Right ventricle myocardium superior (tissue), 1 donor: ENCODE measurements at regions not wholly inside any gene's neighbourhood (a gene's known extent, or its start where the extent isn't known, plus 50 kb on each side); places are given as distances from the start of the nearest gene placed in this dataset.
"Not testable (repeated sequence)": the region's sequence is repeated elsewhere in the genome, so short reads cannot be mapped to it uniquely, and the experiment has no call there.

Source experiments
- ATAC-seq: fragments of 200-7000 bp; cut with Tn5 transposase; one replicate; pipeline ENCODE4 v1.9.1; 2020; ENCODE audit warnings: mild to moderate bottlenecking; ENCODE audit not compliant: poor library complexity
- DNase-seq: peaks from one replicate; pipeline ENCODE4 v3.0.0-alpha.2; 2020
- intact Hi-C: fragments of 100-400 bp; cut with DNase I; formaldehyde crosslinking; loops from one replicate; pipeline ENCODE4 v1.11.2; 2022
- donor health status: DM: no; HTN: yes; CAD: no; lungs with severe emphysema.

GRCh38 chr3:177411201-177411600 lies 213.9 kb upstream of the TBL1XR1 start:
- no peak for ATAC-seq

DNA sequence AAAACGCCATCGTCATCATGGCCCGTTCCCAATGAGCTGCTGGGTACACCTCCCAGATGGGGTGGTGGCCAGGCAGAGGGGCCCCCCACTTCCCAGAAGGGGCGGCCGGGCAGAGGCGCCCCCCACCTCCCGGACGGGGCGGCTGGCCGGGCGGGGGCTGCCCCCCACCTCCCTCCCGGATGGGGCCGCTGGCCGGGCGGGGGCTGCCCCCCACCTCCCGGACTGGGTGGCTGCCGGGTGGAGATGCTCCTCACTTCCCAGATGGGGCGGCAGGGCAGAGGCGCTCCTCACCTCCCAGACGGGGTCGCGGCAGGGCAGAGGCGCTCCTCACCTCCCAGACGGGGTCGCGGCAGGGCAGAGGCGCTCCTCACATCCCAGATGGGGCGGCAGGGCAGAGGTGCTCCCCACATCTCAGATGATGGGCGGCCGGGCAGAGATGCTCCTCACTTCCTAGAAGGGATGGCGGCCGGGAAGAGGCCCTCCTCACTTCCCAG lies 215.4 kb upstream of the TBL1XR1 start:
- intact Hi-C loops, DNase-seq, ATAC-seq: not testable (repeated sequence)

More at GRCh38 chr3:177411201-177411600, 213.9 kb upstream of the TBL1XR1 start:
- intact Hi-C loops: no loop called here
- DNase-seq: no peak

GRCh38 chr3:177414093-177414492 lies 216.8 kb upstream of the TBL1XR1 start:
- intact Hi-C loops: no loop called here
- ATAC-seq (no peak), DNase-seq (no peak)

DNA sequence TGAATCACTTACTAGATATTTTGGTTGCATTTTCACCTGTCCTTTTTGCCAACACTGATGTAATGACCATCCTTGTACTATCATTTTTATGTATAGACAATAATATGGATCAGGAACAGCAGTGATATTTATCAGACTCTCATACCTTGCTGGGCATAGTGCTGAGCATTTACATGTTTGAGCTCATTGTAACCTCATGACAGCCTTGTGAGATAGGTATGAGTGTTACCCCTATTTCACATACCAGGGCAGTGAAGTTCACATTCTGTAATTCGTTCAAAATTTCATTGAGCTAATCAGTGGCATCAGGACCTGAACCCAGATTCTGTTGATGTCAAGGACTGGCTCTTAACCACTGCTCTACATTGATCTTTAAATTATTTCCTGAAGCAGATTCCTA lies 221.5 kb upstream of the TBL1XR1 start:
- ATAC-seq: no peak
- intact Hi-C loops: no loop called here

DNA sequence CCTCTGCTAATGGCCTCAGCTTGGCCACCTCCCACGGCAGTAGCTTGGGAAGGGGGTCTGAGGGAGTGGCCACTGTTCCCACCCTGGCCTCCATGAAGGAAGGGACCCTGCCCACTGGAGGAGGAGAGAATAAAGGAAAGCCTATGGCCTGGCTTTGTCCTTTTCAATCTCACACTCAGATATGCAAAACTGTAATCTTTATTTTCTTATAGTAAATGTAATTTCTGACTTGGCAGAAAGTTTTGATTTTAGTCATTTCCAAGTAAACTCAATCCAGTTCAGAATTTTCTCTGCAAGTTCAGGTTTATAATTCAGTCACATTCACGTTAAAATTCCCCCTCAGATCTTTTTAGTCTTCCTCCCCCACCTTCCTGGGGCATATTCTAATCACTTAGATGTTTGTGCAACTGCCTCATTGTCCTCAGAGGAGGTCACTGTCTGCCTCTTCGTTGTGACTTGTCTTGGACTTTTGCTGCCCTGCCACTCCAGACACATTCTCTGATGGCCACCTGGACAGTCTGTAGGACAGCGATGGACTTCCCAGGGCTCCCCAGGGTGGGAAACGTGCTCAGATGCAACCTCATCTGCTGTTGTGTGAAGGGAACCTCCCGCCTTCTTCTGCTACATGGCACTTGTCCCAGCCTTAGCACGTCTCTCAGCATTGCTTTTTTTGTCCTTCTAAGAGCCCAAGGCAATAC lies 222.8 kb upstream of the TBL1XR1 start:
- ATAC-seq: peak; percentile 21
- DNase-seq: no peak
- intact Hi-C loops: no loop called here

More for the DNA sequence above, 221.5 kb upstream of the TBL1XR1 start:
- no peak for DNase-seq

DNA sequence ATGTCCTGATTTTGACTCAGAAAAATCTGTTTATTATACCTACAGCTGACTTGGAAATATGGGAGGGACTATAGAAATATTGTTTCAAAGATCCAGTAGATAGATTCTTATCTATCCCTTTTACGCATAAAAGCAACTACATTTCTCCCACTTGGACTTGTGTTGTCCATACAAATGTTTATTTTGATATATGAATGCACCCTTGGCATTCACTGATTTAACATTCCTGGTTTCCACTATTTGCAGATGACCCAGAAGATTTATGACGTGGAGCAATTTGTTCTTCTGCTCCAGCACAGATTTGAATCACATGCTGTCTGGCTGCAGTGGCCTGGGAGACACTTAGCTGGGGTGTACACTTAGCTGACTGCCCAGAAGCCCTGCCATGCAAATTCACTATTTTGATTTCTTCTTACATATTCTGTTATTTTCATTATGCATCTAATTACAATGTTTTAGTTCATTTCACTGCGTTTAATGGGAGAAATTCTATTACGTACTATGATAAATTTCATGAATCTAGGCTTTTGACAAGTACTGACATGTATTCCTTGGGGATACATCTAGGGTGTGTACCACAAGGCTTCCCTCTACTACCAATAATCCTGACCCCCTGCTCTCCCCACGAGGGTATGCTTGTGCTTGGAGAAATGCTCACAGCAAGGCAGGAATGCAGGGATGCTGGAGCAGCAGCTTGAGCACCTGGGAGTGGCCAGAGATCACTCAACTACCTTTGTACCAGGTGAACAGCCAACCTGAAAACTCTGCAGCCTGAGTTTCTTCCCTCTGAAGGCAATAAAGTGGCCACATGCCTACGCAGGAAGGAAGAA lies 223.6 kb upstream of the TBL1XR1 start:
- intact Hi-C loops: no loop called here
- no peak for ATAC-seq
- no peak for DNase-seq

DNA sequence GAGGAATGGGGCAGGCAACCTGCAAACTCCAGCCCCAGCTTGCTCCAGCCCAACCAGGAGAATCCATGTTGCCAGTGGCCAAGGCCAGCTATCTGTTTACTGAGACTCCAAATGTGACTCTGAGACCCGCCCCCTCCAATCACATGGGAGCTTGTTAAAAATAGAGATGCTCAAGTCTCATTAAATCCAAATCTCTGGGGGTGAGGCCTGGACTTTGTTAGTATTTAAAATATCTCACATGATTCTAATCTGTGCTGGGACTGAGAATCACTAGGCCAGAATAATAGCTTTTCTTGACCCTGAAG lies 224.2 kb upstream of the TBL1XR1 start:
- DNase-seq (no peak), ATAC-seq (no peak)
- intact Hi-C loops: no loop called here

DNA sequence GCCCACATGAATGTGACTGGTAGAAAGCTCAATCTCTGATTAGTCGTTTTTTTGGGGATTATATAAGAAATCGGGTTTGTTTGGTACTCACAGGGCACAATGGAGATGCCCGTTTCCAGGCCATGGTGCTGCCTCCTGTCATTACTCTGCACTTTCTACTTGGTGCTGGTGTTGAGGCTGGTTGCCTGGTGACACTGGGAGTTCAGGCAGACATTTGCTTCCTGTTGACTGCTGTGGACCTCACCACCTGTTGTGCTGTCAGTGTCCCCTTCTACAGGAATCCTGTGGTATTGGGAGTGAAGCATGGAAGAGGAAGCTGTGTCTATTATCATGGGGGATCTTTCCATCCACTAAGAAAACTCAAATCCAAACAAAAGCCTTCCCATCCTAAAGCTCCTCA lies 227.2 kb upstream of the TBL1XR1 start:
- no peak for DNase-seq
- no peak for ATAC-seq
- intact Hi-C loops: no loop called here

GRCh38 chr3:177425042-177425441 lies 227.8 kb upstream of the TBL1XR1 start:
- peak; percentile 52 for ATAC-seq
- intact Hi-C loops: no loop called here
- DNase-seq: no peak

DNA sequence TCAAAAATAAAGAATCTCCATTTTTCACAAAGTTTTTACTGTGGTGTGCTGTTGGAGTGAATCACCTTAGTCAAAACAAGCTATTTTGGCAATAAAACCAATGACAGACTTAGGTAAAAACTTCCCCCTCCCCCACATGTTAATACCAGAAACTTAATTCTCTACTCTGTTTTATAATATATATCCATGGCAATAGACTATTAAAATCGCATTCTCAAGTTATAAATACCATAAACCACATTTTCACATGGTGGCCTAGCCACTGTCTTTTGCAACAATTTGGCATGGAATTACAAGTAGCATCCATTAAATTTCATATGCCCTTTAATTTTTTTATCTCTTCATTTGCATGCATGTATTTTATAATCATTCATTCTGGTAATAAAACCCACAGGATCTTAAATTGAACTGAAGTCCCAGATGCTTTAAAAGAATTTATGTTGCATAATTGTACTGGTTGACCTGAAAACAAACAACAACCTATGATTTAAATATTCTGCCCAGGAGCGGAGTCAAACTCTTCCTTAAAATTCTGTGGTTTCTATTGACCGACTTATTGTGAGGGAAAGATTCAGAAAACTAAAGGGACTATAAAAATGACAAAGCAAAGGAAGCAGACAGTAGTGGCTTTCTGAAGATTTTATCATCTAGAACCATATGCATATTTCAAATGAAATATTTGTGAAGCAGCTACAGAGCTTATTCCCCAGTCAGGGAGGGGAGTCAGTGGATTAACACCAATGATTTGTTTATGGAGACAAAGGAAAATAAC lies 229.0 kb upstream of the TBL1XR1 start:
- intact Hi-C loops: no loop called here
- DNase-seq (no peak), ATAC-seq (no peak)

DNA sequence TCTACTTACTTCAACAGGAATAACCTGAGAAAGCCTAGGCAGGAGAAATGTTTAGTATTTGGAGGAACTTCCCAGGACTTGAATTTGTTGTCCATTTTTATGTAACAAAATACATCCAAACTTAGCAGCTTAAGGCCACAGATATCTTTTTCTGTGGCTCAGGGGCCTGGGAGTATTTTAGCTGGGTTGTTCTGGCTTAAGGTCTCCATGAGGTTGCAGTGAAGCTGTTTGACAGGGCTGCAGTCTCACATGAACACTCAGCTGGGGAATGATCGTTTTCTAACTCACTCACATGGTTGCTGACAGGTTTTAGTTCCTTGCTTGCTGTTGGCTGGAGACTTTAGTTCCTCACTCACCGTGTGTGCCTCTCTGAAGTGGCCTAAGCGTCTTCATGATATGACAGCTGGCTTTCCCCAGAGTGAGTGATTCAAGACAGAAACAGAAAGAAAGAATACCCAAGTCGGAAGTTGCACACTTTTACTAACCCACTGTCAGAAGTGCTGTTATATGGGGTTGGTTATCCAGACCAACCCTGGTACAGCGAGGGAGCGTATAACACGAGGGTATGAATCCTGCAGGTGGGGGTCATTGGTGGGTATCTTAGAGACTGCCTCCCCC lies 229.7 kb upstream of the TBL1XR1 start:
- intact Hi-C loops: no loop called here
- ATAC-seq (no peak), DNase-seq (no peak)

DNA sequence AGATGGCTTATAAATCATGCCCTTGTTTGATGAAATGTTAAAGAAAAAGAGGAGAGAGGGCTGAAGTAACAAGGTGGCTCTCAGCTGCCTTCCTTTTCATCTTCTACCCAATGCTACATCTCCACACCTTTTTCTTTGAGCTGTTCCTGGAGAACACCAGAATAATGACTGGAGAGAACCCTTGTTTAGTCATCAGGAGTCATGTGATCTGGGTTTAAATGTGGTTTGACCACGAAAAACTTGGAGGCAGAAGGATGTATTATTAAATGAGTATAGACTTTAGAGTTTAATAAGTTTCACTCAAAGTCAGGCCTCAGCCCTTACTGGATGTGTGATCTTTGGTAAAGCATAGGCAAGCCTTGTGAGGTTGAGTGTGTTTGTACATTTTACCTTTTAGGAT lies 230.3 kb upstream of the TBL1XR1 start:
- DNase-seq (no peak), ATAC-seq (no peak)
- intact Hi-C loops: no loop called here

DNA sequence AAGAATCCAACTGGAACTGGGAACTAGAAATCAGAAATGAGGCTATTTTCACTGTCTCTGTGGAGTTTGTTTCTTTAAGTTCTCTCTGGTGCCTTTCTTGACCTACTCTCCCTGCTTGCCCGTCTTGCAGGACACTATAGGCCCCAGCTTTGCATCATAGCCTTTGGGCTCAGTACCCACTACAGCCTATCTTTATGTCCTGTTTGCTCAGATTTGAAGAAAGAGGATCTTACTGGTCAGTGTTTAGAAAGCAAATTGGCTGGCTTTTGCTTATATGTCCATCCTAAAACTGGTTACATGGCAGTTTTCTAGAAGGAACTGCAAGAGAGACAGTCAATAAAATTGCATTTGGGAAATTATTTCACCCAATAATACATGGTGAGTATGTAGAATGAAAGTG lies 231.8 kb upstream of the TBL1XR1 start:
- DNase-seq (no peak), ATAC-seq (peak; percentile 61)
- intact Hi-C loops: no loop called here

DNA sequence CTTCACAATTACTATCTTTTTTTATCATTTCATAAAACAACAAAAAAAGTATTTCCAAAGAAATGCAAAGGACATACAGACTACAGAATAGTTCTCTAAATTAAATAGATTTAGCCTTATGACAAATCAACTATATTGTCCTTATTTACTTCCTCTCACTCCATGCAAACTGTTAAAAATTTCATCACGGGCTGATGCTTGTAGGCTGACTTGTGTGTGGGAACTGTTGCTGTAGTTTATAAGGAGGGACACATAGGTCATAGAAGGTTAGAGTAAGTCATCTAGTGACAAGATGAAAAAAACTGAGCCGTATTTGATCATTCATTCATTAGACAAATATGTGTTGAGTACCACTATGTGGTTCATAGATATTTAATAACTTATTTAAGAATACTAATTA lies 232.5 kb upstream of the TBL1XR1 start:
- peak; percentile 34 for ATAC-seq
- no peak for DNase-seq
- intact Hi-C loops: no loop called here

DNA sequence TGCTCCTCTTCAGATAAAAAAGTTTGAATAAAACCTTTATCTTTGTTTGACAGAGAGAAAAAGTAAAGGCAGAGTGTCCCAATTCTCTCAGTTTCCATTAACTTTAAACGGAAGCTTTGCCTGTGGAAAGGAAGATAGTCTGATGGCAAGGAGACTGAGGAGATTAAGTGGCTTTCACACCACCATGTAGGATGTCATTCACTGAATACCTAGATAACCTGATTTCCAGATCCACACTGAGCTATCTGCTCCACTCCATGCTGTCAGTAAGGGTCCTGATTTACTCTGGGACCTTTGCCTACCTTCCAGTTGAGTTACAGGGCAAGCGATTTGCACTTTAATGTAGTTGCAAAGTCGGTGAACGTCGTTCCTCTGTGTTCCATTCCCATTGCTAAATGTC lies 233.4 kb upstream of the TBL1XR1 start:
- intact Hi-C loops: no loop called here
- ATAC-seq (no peak), DNase-seq (no peak)

DNA sequence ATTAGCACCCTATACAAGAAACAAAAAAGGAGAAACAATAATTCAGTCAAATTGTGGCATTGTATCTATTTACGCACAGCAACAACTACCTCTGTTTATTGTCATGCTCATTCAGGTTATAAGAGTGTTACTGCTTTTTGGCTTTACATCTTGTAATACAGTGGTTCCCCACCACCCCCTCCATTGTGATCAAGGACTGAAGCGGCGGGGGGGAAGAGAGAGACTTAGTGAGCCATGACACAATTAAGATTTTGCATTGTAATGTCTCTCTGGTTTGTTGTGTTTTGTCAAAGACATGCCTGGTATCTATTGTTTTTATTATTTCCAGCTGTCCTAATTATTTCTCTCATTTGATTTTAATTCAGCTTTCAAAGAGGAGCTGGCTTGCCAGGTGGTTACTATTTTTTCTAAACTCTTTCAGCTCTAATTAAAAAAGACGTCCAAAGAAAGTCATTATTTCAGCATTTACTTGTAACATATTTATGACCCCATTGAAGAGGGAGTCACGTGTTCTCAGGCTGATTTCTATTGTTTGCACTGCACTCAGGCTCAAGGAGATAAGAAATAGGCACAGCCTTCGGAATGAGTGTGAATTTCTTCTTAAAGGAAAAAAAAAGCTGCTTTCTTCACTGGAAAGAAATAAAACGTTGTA lies 234.4 kb upstream of the TBL1XR1 start:
- ATAC-seq (no peak), DNase-seq (no peak)
- intact Hi-C loops: no loop called here

DNA sequence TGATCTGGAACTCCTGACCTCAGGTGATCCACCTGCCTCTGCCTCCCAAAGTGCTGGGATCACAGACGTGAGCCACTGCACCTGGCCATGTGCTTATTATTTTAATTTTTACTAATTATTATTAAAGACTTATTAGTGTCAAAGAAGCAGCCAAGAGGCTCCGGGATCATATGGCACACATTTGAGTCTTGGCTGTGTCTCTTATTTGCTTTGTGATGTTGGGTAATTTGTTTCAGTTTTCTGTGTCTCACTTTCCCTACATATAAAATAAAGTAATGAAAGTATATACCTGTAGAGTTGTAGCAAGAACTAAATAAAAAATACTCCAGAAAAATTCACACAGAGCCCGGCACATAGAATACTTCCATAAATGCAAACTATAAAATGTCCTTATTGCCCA lies 238.0 kb upstream of the TBL1XR1 start:
- DNase-seq (no peak), ATAC-seq (no peak)
- intact Hi-C loops: no loop called here

DNA sequence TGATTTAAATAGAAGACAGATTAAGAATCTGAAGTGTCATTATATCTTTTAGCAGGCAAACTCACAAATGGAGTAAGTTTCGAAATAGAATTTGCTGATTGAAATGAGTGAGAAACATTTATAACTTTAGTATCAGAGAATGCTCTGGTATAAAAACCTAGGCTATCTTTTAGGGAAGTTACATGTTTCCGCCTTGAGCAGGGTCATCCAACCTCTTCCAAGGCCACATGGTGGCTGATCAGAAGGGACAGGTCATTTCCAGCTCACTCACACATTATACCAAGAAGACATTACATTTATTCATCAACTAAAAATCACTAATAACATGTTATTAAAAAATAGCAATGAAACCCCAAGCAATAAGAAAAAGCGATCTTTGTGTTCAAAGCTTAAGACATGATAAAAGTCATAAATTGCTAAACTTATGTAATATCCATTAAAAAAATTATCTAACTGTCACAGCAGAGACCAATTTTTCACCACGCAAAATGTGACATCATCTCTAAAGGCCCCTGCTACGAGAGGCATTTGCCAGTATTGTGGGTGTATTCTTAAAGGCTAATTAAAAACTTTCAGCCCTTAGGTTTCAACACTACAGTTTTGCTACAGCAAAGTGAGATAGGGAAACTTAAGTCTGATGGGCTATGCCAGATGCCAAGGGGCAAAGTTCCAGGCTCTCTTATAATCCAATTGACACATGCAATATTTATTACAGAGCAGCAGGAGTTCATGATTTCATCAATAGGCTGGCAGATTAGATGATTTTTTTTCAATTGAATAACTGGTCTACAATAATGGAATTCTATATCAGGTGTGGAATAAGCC lies 240.4 kb upstream of the TBL1XR1 start:
- ATAC-seq (no peak), DNase-seq (no peak)
- intact Hi-C loops: no loop called here
